ENCODE measurements at regions not wholly inside any gene's neighbourhood (a gene's known extent, or its start where the extent isn't known, plus 50 kb on each side); places are given as distances from the start of the nearest gene placed in this dataset.
A peak's percentile ranks its signal among the peaks of the same experiment; 100 is the strongest.

GRCh38 chr10:76641215-76641614 is 996.4 kb downstream of the KCNMA1 start:
- H3K36me3 Mint-ChIP-seq (ENCODE audit: insufficient read depth, unreplicated experiment): peaks cover 6% of the 10 kb centered on the region
- H3K9me3 Mint-ChIP-seq (ENCODE audit: unreplicated experiment): no peaks in the 10 kb centered on the region
- no peaks in the 10 kb centered on the region for H3K27me3 Mint-ChIP-seq (ENCODE audit: insufficient read depth, unreplicated experiment)
- TF ChIP-seq, protein P1, sequence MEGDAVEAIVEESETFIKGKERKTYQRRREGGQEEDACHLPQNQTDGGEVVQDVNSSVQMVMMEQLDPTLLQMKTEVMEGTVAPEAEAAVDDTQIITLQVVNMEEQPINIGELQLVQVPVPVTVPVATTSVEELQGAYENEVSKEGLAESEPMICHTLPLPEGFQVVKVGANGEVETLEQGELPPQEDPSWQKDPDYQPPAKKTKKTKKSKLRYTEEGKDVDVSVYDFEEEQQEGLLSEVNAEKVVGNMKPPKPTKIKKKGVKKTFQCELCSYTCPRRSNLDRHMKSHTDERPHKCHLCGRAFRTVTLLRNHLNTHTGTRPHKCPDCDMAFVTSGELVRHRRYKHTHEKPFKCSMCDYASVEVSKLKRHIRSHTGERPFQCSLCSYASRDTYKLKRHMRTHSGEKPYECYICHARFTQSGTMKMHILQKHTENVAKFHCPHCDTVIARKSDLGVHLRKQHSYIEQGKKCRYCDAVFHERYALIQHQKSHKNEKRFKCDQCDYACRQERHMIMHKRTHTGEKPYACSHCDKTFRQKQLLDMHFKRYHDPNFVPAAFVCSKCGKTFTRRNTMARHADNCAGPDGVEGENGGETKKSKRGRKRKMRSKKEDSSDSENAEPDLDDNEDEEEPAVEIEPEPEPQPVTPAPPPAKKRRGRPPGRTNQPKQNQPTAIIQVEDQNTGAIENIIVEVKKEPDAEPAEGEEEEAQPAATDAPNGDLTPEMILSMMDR (IDR thresholded peaks at IDR 0.05; ENCODE audit: unreplicated experiment): no peak
- no TSS peak for BruUV-seq (replicated peaks)
- intact Hi-C loops (cut with micrococcal nuclease): no loop called here
- no peak for DNase-seq (ENCODE audit: unreplicated experiment)
- POLR2A ChIA-PET: no interaction called here
- no peaks in the 10 kb centered on the region for H3K4me1 Mint-ChIP-seq (ENCODE audit: insufficient read depth, unreplicated experiment)
- no peak overlapping the region for H3K27ac Mint-ChIP-seq (ENCODE audit: low read depth, unreplicated experiment)
- H3K4me3 Mint-ChIP-seq (ENCODE audit: unreplicated experiment): no peak overlapping the region
- CTCF ChIA-PET: no interaction called here

- intact Hi-C loops (cut with micrococcal nuclease): no loop called here
- H3K36me3 Mint-ChIP-seq (ENCODE audit: insufficient read depth, unreplicated experiment): peaks cover 6% of the 10 kb centered on the region
- BruUV-seq (replicated peaks): no TSS peak
- POLR2A ChIA-PET: no interaction called here
- no peaks in the 10 kb centered on the region for H3K27me3 Mint-ChIP-seq (ENCODE audit: insufficient read depth, unreplicated experiment)
- no peak overlapping the region for H3K4me3 Mint-ChIP-seq (ENCODE audit: unreplicated experiment)
- TF ChIP-seq, protein P1 (IDR thresholded peaks at IDR 0.05; ENCODE audit: unreplicated experiment): no peak
- CTCF ChIA-PET: no interaction called here
- no peak for DNase-seq (ENCODE audit: unreplicated experiment)
- no peaks in the 10 kb centered on the region for H3K4me1 Mint-ChIP-seq (ENCODE audit: insufficient read depth, unreplicated experiment)
- H3K9me3 Mint-ChIP-seq (ENCODE audit: unreplicated experiment): no peaks in the 10 kb centered on the region
- H3K27ac Mint-ChIP-seq (ENCODE audit: low read depth, unreplicated experiment): no peak overlapping the region
These were observed 996.8 kb downstream of the KCNMA1 start for GRCh38 chr10:76640806-76641205.

DNA sequence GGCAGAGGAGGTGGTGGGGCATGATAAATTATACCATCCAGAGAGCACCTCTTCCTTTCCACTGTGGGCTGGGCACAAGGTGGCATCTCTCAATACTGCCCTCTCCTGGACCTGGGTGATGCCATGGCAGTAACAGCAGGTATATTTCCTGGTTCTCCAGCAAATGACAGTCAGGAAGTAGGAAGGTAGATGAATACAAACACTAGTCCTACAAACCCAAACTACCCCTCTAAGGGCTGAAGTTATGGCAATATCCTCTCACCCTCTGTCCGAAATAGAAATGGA is 1004.9 kb downstream of the KCNMA1 start:
- no peak overlapping the region for H3K4me3 Mint-ChIP-seq (ENCODE audit: unreplicated experiment)
- H3K4me1 Mint-ChIP-seq (ENCODE audit: insufficient read depth, unreplicated experiment): no peaks in the 10 kb centered on the region
- no peak overlapping the region for H3K27ac Mint-ChIP-seq (ENCODE audit: low read depth, unreplicated experiment)
- H3K9me3 Mint-ChIP-seq (ENCODE audit: unreplicated experiment): no peaks in the 10 kb centered on the region
- BruUV-seq (replicated peaks): no TSS peak
- TF ChIP-seq, protein P1 (IDR thresholded peaks at IDR 0.05; ENCODE audit: unreplicated experiment): peak; percentile 22
- H3K36me3 Mint-ChIP-seq (ENCODE audit: insufficient read depth, unreplicated experiment): no peaks in the 10 kb centered on the region
- DNase-seq (ENCODE audit: unreplicated experiment): peak; percentile 56
- H3K27me3 Mint-ChIP-seq (ENCODE audit: insufficient read depth, unreplicated experiment): no peaks in the 10 kb centered on the region
- POLR2A ChIA-PET: no interaction called here
- intact Hi-C loops (cut with micrococcal nuclease): loop anchor here (10.0 kb wide), 1 partner anchor 352 kb away; no protein-coding TSS in a partner anchor
- CTCF ChIA-PET: interaction anchor here (0.6 to 2.5 kb wide), 3 partner anchors 10 to 353 kb away, joined by 3 to 8 read pairs (median 3); no protein-coding TSS in a partner anchor

GRCh38 chr10:76631884-76632766 is 1005.5 kb downstream of the KCNMA1 start:
- H3K27ac Mint-ChIP-seq (ENCODE audit: low read depth, unreplicated experiment): no peak overlapping the region
- DNase-seq (ENCODE audit: unreplicated experiment): no peak
- H3K4me1 Mint-ChIP-seq (ENCODE audit: insufficient read depth, unreplicated experiment): no peaks in the 10 kb centered on the region
- BruUV-seq (replicated peaks): no TSS peak
- H3K4me3 Mint-ChIP-seq (ENCODE audit: unreplicated experiment): no peak overlapping the region
- no peaks in the 10 kb centered on the region for H3K36me3 Mint-ChIP-seq (ENCODE audit: insufficient read depth, unreplicated experiment)
- no peaks in the 10 kb centered on the region for H3K9me3 Mint-ChIP-seq (ENCODE audit: unreplicated experiment)
- intact Hi-C loops (cut with micrococcal nuclease): loop anchor here (10.0 kb wide), 1 partner anchor 353 kb away; no protein-coding TSS in a partner anchor
- TF ChIP-seq, protein P1 (IDR thresholded peaks at IDR 0.05; ENCODE audit: unreplicated experiment): no peak
- H3K27me3 Mint-ChIP-seq (ENCODE audit: insufficient read depth, unreplicated experiment): no peaks in the 10 kb centered on the region
- CTCF ChIA-PET: interaction anchor here (0.6 to 2.5 kb wide), 3 partner anchors 9 to 353 kb away, joined by 3 to 8 read pairs (median 3); no protein-coding TSS in a partner anchor
- POLR2A ChIA-PET: no interaction called here

Measured in MCF 10A (cell line).